C1 segment of cervical spinal cord (tissue), 14 donors: ENCODE measurements at regions not wholly inside any gene's neighbourhood (a gene's known extent, or its start where the extent isn't known, plus 50 kb on each side); places are given as distances from the start of the nearest gene placed in this dataset.
A peak's percentile ranks its signal among the peaks of the same experiment; 100 is the strongest.
"Not testable (repeated sequence)": the region's sequence is repeated elsewhere in the genome, so short reads cannot be mapped to it uniquely, and the experiment has no call there.

ENCODE experiments used
- DNase-seq, 14 donors: peaks; one replicate each; lab custom pipeline; 2025; lab: John Stamatoyannopoulos, UW

DNA sequence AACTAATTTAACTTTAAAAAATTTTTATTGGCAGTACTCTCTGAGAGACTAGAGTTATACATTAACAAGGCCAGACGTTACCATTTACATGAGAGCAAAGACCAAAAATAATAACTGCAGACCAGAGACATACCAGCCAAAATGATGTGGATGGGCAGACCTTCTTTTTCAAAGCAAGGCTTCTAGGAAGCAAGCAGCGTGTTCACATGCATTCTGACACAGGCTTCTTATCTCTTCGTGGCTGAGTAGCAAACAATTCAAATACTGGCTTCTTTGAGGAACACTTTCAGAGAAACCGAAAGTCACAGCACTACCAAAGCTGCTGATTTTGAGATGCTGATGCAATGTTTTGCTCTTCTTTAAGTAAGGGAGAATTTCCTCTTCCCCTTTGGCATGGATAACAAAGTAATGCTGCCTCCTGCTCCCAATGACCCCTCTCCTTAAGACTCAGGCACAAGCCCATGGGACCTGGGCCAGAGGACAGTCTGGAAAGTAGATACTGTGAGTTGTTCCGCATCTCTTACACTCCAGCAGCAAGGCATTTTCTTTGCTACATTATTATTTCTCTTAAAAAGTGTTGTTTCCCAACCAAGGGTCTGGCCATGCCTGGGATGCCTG, 181.9 kb downstream of the MREG start:
- DNase-seq, result peak in 1 of 14 donors; percentile 16

DNA sequence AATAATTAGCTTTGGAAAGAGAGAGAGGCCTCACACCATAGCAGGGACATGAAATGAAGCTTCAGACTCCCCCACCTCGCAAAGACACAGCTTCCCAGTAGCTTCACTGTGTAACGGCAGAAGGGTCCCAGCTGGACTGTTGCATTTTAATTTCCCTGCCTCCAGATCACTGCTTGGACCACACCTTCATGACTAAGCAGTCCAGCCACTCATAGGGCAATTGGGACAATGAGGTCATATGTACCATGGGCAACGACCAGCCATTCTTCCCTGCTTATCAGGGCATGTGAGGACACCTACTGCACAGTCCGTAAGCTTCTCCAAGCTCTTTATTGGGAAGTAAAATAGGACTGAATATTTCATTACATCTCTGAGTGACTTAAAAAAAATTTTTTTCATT, 183.0 kb downstream of the MREG start:
- DNase-seq, result no peak

DNA sequence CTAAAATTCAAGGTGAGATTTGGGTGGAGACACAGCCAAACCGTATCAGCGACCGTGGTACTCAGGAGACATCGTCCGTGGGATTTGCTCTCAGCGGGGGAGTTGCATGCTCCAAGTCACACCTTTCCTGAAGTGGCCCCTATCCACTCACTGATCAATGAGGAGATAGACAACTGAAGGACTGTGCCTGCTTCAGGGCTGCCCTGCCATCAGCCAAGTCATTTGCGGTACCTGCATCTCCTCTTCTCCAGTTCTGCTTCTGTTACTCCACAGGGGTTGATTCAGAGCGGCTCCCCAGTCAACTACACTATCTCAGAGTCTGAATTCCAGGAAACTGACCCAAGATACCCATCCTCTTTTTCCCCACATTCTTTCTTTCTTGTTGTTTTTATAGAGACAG, 184.1 kb downstream of the MREG start:
- DNase-seq, result no peak

DNA sequence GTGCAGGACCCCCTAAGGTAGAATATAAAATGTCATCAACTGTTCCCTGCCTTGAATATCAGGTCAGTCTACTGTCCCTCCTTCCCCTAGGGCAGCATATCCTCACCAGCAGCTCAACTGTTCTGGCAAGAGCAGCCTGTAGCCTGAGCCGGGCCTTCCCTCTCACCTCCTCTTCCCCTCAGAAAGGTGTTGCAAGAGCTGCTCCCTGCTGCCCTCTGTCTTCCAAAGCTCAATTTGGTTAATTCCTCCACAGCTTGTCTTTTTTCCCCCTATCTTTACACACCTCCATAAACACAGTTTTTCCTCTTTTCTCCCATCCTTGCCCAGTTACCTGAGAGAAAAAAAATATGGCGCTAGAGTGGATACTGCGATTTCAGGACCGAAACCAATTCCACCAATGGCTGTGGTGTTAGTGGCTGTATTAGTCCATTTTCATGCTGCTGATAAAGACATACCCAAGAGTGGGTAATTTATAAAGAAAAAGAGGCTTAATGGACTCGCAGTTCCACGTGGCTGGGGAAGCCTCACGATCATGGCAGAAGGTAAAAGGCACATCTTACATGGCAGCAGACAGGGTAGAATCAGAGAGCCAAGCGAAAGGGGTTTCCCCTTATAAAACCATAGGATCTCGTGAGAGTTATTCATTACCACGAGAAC, 184.7 kb downstream of the MREG start:
- DNase-seq, result peak in 1 of 14 donors; percentile 2

DNA sequence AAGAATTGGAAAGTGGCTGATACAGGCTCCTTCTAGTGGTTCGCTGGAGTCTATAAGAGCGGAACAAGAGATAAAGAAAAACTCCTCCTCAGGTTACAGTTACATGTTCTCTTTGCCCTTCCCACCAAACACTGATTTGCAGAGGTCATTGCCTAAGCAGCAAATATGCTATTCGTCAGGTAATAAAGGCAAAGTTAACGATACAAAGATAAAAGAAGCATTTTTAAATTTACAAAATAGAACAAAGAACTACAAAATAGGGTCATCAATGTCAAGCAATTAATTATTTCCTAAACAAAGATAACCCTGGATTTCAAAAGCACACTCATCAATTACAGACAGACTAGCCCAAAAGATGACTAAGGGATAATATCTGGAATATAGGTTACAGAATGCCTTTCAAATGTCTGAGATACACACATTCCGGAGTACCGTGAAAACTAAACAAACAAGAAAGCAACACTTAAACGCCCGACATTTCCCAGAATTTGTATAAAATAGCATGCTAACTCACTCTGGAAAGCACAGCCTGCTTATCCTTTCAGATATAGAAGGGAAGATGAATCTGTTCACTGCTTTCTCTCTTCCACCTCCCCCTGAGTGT, 186.4 kb downstream of the MREG start:
- DNase-seq, result no peak

DNA sequence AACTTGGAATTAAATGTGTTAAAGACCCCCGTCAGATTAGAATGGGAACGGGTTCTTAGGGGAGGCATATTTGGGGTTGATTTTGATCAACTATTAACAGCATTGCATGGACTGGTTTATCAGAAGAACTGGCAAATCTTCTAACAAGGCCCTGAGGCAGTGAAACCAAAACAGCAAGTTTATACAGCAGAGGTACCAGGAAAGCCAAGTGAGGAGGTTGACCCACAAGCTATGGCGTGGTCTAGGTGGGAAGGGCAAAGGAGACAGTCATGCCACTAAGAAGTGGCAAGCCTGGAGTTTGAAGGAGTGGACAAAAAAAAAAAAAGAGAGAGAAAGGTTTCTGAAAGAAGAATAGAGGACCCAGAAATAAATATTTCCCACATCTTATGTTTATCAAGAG, 187.0 kb downstream of the MREG start:
- no peak for DNase-seq

DNA sequence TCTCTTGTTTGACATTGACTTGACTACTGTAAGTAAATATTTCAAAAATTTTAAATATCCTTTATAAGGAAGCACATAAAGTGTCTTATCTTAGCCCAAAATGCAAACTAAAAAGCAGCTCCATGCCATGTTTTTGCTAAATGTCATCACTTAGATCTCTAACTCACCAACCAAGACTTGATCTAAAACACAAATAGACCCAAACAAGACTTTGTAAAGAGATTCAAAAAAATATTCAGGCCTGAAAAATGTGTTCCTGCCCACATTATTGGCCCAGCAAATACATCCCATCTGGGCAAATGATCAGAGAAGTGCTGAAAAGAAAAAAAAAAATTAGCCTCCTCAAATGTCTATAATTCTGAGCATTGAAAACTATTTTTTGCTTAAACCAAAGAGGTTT, 187.6 kb downstream of the MREG start:
- no peak for DNase-seq

DNA sequence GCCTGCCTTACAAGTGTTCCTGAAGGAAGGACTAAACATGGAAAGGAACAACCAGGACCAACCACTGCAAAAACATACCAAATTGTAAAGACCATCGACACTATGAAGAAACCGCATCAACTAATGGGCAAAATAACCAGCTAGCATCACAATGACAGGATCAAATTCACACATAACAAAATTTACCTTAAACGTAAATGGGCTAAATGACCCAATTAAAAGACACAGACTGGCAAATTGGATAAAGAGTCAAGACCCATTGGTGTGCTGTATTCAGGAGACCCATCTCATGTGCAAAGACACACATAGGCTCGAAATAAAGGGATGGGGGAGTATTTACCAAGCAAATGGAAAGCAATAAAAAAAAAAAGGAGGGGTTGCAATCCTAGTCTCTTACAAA, 192.1 kb downstream of the MREG start:
- not testable (repeated sequence) for DNase-seq

DNA sequence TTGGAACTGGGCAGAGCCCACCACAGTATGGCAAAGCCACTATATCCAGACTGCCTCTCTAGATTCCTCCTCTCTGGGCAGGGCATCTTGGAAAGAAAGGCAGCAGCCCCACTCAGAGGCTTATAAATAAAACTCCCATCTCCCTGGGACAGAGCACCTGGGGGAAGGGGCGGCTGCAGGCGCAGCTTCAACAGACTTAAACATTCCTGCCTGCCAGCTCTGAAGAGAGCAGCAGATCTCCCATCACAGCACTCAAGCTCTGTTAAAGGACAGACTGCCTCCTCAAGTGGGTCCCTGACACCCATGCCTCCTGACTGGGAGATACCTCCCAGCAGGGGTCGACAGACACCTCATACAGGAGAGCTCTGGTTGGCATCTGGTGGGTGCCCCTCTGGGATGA, 193.6 kb downstream of the MREG start:
- not testable (repeated sequence) for DNase-seq

DNA sequence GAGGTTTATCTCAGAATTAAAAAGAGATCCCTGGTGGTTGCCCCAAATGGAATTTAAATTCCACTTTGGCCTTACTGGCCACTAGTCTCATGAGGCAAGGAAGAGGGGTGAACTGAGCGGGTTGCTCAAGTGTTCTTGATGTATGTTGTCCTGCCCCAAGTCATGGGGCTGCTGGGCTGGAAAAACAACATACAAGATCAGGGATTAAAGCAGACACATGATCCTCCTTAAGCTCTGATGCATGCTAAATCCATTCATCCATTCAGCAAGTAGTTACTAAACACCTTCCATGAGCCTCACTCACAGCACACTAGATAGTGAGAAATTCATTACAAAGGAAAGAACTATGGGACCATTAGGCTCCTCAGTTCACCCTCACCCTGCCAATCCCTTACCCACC, 196.3 kb downstream of the MREG start:
- DNase-seq, result no peak

DNA sequence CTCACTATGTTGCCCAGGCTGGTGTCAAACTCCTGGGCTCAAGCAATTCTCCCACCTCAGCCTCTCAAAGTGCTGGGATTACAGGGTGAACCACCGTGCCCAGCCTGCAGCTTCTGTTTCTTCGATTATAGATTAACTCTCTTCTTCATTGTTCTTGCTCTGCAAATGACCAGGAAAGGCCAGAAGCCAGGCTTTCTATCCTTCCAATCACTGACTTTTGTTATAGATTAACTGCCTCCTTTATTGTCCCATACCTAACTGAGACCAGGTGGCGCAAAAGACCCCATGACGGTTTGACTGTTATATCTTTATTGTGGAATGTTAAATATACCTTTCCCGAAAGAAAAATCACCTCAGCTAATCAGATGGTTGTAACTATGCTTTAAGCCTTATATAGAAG, 196.9 kb downstream of the MREG start:
- DNase-seq, result no peak

DNA sequence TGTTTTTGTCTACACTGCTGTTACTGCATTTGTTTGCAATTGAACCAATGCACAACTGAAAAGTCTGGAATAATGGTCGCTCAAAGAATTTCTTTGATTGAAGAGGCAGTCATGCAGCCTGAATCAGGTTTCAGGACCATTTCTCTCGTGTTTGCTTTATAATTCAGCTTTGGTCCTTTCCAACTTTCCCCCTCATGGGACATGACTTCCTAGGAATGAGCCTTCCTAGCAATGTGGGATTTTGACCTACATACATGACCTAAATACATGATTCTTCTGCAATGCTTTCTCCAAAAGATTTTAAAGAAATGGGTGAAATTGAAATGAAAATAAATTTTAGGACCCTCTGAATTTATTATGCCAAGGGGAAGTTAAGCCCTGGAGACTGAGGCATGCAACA, 197.4 kb downstream of the MREG start:
- DNase-seq, result no peak

DNA sequence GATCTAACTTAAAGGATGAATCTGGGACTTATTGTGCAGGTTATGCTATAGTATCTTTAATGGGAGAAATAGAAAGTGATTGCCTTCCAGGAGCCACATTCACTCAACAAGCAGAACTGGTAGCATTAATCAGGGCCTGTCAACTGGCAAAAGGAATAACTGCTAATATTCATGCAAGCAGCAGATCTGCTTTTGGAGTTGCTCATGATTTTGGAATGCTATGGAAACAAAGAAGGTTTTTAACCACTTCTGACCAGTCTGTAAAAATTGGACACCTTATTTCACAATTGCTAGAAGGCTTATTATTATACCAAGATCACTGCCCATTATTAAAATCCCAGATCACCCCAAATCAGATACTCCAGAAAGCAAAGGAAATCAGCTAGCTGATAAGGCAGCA, 200.4 kb downstream of the MREG start:
- DNase-seq, result no peak

DNA sequence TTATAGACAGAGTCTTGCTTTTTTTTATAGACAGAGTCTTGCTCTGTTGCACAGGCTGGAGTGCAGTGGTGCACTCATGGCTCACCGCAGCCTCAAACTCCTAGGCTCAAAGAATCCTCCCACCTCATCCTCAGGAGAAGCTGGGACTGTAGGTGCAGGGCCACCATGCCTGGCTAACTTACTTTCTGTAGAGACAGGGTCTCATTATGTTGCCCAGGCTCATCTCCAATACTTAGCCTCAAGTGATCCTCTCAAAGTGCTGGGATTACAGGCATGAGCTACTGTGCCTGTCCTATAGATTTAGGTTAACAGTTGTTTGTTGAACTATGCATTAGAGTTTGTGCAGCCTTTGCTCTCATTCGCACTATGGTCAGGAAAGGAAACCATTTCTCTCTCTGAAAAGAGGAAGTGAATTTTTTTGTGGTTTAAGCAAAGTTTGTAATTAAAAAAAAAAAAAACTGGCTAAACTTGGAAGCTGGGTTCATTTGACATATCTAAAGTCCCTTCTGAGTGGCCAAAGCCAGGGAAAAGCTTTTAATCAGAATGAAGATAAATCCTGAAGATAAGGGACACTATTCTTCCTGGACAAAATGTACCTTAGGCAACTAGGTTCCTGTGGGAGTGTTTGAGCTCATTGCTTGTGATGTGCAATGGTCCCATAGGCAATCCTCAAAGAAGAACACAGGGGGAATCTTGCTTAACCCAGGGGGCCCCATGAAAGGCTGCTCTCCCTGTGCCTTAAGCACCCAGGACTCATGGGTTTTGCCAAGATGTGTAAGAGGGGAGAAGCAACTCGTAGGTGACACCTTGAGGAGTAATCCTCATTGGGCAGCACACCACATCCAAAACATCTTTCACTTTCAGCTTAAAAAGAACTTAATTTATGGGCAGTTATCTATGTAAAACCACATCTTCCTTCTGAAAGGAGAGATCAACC, 201.7 kb downstream of the MREG start:
- DNase-seq, result no peak

DNA sequence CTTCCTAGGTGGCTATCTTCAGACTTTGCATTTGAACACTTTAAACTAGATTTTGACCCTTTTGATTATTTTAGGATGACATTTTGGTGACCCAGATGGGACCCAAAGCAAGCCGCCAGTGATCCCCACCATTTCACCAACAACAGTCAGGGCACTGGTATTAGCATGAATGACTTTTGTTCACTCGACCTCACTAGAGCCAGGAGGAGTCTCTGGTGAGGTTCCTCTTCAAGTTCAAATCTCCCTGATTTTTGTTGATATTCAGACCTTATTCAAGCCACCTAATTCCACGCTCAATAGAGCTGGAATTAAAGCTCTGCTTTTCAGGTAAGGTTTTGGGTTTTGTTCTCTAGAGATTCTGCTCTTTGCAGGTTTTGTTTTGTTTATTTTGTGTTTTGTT, 202.3 kb downstream of the MREG start:
- DNase-seq, result no peak

DNA sequence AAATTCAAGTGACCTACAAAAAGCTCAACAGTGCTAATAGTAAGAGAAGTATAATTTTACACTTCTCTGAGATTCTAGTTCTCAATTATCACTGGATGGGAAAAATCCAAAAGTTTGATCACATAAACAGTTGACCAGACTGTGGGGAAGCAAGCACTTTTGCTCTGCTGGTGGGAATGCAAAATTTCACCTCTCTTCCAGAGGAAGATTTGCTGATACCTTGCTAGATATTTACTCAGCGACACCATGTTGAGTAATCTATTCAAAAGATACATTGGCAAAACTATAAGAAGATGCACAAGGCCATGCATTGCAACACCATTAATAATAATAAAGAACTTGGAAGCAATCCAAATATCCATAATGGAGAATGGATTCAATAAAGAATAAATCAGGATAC, 204.4 kb downstream of the MREG start:
- no peak for DNase-seq

DNA sequence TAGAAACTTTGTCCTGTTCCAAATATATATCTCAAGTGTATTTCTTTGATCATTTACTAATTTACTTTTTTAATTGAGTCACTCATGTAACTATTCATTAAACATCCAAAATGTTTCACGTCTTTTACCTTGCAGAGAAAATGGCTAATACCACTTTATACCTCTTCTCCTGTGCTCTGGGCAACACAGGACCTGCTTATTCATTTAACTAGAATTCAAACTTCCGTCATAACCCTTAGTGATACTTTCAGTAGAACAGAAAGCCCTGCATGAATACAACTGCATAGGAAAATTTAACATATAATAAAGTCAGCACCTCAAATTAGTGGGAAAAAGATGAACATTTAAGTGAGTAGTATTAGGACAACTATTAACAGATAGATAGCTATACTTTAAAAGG, 205.2 kb downstream of the MREG start:
- DNase-seq, result no peak

DNA sequence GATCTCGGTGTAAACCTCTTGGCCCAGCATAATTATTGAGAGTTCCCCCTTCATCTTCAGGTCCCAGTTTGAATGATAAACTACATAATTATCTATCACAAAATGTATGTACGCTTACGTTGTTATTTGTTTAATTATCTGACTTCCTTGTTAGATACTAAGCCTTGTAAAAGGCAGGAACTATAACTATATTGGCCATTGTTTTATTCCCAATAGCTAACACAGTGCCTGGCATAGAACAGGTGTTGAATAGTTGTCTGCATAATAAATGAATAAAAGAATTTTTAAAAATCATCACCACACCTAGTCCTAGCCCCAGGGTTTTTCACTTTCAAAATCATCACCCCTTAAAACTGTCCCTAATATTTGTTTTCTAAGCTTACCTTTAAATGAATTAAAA, 207.9 kb downstream of the MREG start:
- no peak for DNase-seq

DNA sequence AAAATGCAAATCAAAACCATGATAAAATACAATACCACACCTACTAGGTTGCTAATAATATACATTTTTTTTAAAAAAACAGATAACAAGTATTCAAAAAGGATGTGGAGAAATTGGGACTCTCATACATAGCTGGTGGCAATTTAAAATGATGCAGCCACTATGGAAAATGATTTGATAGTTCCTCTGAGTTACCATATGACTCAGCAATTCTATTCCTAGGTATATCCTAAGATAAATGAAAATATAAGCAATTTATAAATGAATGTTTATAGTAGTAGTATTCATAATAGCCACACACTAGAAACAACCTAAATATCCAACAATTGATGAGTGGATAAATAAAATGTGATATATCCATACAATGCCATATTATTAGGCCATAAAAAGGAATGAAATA, 210.2 kb downstream of the MREG start:
- no peak for DNase-seq

DNA sequence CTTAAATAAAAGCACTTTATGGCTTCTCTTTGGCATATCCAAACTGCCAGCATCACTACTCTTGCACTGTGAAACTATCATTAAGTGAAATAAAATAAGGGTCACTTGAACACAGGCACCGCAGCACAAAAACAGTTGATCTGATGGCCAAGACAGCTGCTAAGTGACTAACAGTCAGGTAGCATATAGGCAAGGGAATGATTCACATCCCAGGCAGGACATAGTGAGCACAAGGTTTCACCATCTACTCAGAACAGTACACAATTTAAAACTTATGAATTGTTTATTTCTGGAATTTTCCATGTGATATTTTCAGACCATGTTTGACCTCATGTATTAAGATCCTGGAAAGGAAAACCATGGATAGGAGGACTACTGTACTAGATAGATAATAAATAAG, 214.2 kb downstream of the MREG start:
- no peak for DNase-seq

DNA sequence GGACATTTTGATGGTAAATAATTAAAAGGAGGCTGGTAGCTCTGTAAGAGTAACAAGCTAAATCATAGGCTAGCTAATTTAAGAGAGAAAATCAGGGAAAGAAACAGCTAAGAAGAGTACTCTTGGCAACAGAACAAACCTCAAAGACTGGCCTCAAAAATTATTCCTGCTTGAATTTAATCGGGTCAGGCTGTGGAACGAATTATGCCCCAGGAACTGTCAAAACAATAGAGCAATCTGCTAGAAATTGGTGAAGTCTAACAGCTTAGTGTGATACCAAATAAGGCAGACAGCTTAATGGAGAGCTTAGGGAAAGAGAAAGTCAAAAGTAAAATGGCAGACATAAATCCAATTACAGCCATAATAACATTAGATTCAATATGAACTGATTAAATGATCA, 215.7 kb downstream of the MREG start:
- no peak for DNase-seq

DNA sequence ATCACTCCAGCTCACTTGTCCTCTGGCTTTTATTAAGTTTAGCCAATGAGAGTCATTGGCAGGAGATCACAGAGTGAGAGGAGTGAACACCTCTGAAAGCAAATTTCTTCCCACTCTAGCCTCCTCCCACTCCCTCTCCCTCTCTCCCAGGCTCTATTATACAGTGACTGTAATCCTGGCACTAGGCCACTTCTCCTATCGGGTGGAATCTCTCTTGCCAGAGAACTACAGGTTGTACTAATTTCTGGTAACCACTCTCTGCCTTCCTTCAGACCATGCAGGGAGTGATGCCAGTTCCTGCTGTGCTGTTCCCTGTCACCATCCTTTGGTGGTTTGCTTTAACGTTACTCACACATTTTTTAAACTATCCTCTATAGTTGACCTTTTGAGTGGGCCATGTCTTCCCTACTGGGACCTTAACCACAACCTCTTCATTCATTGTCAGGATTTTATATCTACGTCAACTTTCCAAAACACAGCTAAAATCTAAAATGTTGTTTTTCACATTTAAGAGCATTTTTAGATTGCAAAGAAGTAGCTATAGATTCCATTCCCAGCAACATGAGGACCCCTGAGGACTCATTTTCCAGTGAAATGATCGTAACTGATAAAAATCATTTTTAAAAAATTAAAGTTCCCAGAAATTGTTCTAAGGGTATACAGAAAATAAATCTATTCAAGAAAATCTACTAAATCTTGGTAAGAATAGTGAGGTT, 217.1 kb downstream of the MREG start:
- no peak for DNase-seq
